GM04503 (cell line): ENCODE measurements at regions not wholly inside any gene's neighbourhood (a gene's known extent, or its start where the extent isn't known, plus 50 kb on each side); places are given as distances from the start of the nearest gene placed in this dataset.
"Not testable (repeated sequence)": the region's sequence is repeated elsewhere in the genome, so short reads cannot be mapped to it uniquely, and the experiment has no call there.

Experiments used
- DNase-seq: peaks from one replicate; pipeline ENCODE4 v3.0.0-alpha.2; 2012; ENCODE audit warnings: low read depth

DNA sequence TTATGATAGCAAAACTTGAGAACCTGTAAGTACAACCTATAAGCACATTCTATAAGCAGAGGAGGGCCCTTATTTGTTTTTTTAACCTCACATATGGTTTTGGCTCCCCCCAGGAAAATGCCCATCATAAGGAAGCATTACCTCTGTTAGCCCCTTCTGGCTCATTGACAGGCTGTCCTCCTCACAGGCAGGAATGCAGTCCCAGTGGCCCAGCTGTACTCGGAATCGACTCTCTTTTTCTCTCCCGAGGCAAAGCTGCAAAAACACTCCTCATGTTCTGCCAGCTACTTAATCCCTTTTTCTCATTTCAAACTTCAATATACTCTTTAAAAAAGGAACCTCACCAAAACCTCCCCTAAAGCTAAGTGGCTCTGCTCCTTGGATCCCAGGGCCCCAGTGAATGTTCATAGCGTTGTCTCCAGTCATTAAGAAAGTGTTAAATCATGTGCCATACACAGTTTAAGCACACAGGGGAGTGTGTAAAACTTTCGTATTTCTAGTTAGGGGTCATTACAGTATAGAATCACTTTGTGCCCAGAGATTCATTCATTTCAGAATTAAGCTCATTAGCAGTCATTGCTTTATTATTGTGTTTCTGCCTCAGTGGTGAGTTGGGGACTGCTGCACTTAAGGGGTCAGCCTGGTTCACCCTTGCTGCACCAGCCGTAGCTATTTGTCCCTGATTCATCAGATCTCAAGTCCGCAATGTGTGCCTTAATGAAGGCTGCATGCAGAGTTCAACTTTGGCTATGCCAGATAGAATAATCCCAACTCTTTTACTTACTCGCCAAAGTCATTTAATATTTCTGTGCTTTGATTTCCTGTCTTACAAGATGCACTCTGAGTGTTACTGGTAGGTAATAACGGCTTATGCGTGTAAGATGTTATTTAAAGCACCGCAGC lies 57.6 kb downstream of the JRKL start:
- DNase-seq: no peak

DNA sequence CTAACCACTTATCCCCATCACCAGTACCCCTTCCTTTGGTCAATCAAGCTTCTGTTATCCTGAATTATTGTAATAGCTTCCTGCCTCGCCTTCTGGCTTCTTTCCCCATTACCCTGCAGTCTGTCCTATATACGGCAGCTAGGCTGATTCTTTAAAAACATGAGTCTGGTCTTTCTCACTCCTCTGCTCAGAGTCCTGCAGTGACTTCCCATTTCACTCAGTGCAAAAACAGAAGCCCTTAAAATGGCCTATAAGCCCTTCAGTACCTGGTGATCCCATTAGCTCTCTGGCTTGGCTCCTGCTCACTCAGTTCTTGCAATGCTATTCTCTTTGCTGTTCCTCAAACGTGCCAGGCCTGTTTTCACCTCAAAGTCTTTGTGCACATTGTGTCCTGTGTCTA lies 58.4 kb downstream of the JRKL start:
- DNase-seq: no peak

DNA sequence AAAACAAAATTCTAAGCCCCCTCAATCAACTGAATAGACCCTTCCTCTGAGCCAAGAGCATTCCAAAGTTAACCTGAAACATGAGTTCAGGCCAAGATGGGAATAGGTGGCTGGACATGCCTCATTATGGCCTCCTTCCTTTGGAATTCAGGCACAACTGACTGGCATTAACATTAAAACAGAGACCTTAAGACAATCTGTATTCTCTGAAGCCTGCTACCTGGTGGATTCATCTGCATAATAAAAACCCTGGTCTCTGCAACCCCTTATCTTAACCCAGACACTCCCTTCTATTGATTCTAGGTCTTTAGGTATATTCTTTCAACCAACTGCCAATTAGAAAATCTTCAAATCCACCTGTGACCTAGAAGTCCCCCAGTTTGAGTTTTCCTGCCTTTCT lies 66.3 kb downstream of the JRKL start:
- no peak for DNase-seq

DNA sequence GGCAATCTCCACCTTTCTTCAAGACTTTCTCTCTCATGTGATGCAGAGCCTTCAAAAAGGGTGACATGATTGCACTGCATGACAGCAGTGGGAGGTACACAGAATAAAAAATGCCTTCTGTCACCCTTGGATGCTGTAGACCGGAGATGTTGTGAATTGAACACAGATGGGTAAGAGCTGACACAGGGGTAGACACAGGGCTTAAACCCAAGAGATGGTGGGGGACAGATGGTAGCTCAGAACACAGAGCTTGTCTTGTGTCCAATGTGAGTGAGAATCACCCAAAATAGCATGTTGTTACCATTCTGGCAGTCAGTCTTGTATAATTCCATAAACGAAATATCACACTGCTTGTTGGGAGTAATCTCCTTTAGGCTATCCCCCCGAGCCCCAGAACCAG lies 69.9 kb downstream of the JRKL start:
- no peak for DNase-seq

DNA sequence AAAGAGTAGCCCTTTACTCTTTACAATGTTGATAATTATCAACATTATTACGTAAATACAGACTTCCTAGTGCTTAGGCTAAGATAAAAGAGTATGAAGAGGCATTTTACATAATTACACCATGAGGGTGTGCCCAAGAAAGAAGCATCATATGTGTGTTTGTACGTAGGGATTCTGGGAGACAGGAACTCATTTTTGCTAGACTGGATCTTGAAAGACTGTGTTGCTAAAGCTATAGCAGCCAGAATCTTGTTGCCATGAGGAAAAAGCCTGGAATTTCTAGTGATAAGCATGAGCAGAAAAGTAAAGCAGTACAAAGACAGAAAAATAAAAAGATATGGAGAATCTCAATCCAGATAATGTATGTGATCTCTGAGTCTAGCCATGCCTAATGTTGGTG lies 72.1 kb downstream of the JRKL start:
- DNase-seq: no peak

DNA sequence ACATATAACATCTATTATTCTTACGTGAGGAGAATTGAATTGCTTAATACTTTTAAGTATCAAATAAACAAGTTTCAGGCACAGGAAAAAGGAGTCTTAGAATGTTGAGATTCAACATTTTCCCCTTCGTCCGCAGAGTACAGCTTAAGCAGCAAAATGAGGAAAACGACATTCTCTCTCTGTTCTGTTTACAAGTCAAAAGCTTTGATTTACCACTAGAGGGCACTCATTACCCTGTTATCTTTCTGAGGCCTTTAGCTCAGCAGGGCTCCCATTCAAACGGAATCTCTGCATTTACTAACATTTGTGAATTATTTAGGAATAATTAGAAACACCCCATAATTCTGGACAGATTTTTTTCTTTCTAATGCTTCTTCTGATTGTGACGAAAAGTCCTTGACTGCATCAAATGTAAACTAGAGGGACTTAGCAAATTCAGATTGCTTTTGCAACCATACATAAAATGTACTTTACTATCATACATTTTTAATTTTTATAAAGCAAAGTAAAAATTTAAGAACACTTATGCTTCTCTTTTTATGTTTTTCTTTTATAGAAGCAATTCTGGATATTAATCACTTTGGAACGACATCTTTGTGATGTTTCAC lies 75.0 kb downstream of the JRKL start:
- DNase-seq: no peak

DNA sequence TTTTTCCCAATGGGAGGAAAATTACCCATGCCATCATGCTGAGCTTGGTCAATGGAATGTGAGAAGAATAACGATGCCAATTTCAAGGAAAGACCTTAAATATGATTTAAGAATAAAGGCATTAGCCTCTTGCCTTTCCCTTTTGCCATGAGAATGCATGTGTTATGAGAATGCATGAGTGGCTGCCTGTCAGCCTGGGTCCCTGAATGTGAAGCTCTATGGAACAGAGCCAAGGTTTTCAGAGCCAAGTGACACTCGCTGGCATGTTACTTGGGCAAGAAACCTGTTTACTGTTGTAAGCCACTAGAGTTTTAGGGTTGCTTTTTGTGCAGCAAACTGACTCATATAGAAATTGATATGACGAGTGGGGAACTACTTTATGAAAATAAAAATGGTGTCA lies 75.7 kb downstream of the JRKL start:
- DNase-seq: no peak

DNA sequence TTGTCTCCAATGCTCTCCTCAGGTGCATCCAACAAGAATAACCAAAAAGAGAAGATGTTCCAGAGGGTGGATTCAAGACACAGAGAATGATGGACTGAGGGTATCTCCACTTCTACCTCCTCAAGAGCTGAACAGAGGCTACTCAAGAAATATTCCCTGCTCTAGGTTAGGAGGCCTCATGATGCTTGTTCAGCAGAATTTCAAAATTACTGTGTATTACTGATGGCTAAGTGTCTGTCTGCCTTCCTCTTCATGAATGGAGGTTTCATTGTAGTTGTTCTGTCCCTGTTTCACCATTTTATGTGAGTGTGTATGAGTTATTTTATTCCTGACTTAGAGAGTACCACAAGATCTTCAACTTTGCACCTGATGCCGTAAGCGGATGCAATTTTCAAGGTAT lies 76.8 kb downstream of the JRKL start:
- DNase-seq: no peak

DNA sequence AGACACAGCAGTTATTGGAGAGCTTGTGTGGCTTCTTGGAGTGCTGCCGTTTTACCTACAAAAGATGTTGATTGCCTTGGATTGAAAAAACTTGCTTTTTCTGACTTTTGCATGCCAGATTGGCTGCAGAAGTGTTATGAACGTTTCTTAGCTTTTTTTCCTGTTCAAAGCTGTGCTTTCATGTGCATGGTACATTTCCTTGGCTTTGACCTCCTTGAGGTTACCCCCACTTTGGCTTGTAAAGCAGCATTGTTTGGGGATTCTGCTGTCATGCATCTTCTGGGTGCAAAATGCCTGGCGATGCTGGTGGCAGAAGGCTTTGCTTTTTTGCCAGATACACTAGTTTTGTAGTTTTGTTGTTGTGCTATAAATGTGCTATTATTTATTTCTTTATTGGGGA lies 80.0 kb downstream of the JRKL start:
- no peak for DNase-seq

DNA sequence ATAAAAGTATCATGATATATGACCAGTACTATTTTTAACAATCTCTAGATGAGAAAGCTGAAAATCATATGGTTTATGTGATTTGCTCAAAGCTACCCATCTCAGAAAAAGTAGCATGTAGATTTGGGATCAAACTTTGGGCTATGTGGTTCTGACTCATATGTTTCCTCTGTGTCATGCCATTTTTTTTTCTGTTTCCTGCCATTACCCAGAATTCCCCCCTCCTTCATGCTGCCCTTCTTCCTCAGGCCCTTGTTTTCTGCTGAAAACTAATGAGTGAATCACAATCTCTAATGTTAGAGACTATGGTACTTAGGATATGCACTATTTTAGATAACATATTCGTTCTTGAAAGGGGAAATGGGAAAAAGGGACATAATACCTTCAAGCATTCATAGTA lies 80.7 kb downstream of the JRKL start:
- DNase-seq: no peak

DNA sequence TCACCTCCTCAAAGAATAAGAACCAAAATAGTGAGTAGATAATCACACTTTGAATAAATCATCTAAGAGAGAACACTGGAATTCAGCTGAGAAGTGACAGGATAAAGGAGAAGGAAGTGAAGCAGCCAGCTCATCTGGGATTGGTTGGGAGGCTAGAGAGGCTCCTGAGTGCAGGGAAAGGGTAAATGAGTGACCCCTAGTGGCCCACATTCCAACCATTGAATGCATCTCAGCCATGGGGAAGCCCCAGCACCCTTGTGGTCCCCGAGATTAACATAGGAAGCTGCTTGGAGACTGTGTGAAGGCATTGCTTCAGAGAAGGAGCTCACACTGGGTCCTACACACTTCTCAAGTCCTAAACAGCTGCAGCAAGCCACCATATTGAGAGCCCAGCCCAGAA lies 82.3 kb downstream of the JRKL start:
- DNase-seq: no peak

DNA sequence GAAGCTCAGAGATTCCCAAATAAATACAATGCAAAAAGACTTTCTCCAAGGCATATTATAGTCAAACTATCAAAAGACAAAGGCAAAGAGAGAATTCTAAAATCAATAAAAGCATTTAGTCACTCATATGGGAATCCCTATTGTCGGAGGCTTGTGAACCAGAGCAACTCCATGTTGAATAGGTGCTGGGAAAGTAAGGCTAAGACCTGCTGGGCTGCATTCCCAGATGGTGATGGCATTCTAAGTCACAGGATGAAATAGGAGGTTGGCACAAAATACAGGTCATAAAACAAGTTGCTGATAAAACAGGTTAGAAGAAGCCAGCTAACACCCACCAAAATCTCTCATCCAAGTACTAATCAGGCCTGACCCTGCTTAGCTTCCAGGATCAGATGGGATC lies 84.5 kb downstream of the JRKL start:
- DNase-seq: no peak

DNA sequence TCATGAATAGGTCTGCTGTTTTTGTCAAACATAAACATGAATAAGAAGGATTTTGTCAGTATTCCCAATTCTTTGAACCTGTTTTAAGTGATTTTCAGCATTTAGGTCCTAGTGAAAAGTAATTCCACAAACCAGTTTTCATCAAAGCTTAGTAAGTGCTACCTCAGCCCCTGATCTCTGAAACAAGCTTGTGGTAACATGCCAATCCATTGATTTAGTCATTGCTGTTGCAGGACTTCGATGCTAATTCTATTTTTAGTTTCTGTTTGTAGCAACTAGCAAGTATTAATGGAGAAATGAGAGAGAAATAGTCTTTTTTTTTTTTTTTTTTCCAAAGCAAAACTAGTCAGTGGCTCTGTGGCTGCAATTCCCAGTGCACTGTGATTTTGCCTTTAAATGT lies 91.4 kb downstream of the JRKL start:
- no peak for DNase-seq

DNA sequence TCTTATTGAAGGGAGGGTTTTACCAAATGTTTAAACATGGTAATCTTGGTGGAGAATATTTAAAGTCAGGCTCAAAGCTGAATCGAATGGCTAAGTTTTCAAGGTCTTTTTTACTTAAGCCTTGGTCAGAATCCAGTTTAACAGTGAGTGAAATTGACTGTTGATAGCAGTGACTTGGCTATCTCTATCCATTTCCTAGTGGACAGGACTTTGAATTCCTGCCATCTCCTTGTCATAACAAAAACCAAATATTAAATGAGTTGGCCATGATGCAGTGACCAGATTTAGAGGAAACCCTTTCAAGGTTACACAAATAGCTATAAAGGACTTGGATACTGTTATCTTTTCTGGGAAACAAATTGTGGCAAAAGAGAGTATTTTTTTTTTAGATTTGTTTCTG lies 92.0 kb downstream of the JRKL start:
- DNase-seq: no peak

DNA sequence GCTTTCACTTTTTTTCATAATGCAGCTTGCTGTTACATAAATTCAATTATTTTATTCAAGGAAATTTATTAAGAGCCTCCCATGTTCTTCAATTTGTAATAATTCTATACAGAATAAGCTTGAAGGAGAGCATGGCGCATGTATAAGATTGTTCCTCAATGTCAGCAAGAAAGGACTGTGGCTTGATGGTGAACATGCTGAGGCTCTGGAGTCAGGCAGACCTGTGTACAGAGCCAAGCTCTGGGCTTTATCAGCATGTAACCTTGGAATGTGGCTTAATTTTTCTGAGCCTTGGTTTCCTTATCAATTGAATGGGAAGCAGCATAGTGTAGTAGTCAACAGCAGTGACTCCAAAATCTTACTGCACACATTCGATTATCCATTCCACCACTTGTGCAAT lies 92.4 kb downstream of the JRKL start:
- no peak for DNase-seq

DNA sequence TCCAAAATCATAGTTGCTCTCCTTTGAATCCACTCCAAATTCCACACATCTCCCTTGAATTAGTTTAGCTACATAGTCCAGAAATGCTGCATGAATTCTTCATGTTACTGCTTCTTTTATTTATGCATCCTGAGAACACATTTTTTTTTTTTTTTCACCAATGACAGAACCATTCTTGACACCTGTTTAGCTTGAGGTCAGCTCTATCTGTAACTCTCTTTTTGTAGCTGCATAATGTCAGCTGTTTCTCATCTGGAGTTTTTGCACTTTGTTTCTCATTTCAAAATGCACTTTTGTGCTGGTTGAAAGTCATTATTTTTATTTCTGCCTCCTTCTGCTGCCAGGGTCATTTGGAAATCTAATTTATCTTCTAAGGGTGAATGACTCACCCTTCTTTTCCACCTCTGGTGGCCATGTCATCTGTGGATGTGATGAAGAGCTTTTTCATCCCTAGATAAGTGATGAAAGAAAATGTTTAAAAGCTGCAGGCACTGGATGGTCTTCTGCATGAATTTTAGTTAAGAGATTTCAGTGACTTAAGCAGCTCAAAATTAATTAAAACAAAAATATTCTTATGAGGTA lies 93.7 kb downstream of the JRKL start:
- DNase-seq: no peak

DNA sequence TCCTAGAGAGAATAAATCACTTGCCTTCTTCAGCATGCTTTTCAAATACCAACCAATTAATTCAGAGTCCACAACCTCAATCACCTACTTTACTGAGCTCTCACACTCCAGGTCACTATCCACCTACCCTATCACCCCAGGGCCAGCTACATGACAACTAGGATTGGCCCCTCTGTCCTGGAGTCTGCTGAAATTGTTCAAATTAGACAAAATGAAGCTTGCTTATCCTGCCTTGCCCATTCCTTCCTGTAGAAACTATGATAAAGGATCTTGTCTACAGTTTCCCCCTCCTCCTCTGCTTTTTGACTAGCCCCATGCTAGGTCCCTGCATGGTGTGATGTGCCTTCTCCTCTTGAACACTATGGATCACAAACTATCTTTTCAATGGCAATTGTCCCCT lies 94.5 kb downstream of the JRKL start:
- no peak for DNase-seq

DNA sequence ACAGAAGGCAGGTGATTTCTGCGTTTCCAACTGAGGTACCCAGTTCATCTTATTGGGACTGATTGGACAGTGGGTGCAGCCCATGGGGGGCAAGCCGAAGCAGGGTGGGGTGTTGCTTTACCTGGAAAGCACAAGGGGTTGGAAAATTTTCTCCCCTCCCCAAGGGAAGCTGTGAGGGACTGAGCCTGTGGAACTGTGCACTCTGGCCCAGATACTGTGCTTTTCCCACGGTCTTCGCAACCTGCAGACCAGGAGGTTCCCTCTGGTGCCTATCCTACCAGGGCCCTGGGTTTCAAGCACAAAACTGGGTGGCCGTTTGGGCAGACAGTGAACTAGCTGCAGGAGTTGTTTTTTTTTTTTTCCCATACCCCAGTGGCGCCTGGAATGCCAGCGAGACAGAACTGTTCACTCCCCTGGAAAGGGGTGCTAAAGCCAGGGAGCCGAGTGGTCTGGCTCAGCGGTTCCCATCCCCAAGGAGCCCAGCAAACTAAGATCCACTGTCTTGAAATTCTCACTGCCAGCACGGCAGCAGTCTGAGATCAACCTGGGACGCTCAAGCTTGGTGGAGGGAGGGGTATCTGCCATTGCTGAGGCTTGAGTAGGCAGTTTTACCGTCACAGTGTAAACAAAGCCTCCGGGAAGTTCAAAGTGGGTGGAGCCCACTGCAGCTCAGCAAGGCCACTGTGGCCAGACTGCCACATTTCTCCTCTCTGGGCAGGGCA lies 97.2 kb downstream of the JRKL start:
- DNase-seq: no peak

DNA sequence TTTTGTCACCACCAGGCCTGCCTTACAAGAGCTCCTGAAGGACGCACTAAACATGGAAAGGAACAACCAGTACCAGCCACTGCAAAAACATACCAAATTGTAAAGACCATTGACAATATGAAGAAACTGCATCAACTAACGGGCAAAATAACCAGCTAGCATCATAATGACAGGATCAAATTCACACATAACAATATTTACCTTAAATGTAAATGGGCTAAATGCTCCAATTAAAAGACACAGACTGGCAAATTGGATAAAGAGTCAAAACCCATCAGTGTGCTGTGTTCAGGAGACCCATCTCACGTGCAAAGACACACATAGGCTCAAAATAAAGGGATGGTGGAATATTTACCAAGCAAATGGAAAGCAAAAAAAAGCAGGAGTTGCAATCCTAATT lies 99.1 kb downstream of the JRKL start:
- not testable (repeated sequence) for DNase-seq

DNA sequence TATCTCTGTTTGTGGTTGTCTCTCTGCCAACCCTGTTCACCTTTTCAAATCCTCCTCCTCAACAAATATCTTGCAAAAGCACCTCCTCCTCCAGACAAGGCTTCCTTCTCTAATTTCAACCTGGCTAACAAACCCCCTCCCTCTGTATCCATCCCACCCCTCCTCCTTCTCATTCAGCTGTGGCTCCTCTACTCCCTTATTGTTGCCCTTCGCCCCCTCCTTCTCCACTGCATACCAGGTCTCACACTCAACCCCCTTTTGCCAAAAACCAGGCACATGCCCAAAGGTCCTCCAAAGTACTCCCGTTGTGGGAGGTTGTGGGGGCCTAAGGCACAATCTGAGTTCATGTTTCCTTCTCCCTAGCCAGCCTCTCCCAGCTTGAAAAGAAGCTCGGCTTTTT lies 110.6 kb downstream of the JRKL start:
- DNase-seq: no peak

DNA sequence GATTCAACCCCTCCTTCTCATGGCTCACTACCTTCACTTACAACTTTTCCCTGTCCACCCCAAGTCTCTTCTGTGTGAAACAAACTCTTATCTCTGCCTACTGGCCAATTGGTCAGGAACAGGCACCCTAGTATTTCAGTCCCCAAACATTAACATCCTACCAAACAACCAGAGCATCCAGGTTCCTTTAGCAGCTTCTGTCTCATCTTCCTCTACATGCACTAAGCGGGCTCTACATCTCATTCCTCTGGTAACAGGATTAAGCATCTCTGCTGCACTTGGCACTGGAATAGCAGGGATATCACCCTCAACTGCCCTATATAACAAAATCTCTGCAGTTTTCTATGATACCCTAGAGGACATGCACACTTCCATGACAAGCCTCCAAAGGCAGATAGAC lies 116.2 kb downstream of the JRKL start:
- no peak for DNase-seq

DNA sequence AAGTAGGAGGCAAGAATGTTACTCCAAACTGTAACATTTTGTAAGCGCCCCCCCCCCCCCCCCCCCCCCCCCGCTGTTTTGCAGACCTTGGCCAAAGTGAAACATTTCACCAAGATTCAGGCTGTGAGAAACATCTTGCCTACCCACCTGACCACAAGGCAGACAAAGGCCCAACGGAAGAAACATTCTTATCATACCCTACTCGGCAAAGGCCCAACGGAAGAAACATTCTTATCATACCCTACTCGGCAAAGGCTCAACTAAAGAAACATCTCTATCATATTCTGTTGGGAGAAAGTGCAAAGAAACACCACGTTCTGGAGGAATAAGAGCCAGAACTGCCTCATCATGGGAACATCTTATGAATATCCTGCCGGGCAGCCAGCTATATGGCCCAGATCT lies 117.1 kb downstream of the JRKL start:
- no peak for DNase-seq

DNA sequence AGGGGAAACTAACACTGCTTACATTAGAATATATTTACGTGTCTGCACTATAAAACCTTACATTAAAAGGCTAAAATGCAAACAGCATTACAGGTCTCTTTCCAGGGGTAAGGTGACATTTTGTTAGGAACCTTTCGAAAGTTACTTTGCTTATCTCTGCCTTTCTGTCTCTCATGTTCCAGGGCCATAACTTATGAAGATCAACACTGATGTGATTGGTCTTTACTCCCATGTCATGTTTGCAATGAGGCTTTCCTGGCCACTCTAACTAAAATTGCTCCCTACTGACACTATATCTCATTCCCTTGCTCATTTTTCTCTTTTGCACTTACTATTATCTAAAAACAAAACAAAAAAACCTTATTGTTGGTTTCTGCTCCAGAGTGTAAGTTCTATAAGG lies 119.0 kb downstream of the JRKL start:
- DNase-seq: no peak
